GM12874 (cell line): ENCODE measurements at regions not wholly inside any gene's neighbourhood (a gene's known extent, or its start where the extent isn't known, plus 50 kb on each side); places are given as distances from the start of the nearest gene placed in this dataset.

ENCODE experiments used
- CTCF ChIP-seq: IDR thresholded peaks from 2 replicates; pipeline ENCODE4 v1.5.1; 2011; ENCODE audit warnings: low read depth, mild to moderate bottlenecking, control low read depth, low read length, moderate library complexity; ENCODE audit not compliant: insufficient read depth

DNA sequence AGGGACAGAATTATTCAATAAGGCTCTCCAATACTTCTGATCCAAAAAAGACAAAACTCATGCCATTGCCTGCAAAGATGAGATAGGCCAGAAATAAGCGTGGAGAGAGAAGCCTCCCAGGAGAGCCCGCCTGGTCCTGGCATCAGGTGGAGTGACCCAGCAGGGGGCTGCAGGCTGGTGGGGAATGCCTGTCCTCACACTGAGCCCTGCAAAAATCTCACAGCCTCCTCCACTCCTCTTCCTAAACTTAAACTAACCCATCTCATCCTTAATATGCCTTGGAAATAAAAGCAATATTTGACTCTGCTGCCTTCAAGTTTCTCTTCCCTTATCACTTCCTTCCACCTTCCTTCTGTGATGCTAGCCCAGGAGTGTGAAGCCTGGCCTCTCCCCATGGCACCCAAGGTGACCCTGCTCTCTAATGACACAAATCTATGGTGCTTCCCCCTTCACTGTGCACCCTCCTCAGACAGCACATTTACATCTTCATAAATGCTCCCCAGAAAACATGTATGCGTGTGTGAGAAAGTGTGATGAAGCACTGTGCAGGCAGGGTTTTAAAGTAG lies 218.4 kb downstream of the ANAPC1 start:
- no peak for TF ChIP-seq CTCF

GRCh38 chr2:111666160-111666559 lies 217.8 kb downstream of the ANAPC1 start:
- TF ChIP-seq CTCF: no peak

DNA sequence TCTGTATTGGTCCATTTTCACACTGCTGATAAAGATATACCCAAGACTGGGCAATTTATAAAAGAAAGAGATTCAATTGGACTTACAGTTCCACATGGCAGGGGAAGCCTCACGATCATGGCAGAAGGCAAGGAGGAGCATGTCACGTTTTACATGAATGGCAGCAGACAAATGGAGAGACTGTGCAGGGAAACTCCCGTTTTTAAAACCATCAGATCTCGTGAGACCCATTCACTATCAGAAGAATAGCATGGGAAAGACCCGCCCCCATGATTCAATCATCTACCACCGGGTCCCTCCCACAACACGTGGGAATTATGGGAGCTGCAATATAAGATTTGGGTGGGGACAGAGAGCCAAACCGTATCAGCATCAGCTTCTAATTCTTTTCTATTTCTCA lies 217.0 kb downstream of the ANAPC1 start:
- no peak for TF ChIP-seq CTCF

DNA sequence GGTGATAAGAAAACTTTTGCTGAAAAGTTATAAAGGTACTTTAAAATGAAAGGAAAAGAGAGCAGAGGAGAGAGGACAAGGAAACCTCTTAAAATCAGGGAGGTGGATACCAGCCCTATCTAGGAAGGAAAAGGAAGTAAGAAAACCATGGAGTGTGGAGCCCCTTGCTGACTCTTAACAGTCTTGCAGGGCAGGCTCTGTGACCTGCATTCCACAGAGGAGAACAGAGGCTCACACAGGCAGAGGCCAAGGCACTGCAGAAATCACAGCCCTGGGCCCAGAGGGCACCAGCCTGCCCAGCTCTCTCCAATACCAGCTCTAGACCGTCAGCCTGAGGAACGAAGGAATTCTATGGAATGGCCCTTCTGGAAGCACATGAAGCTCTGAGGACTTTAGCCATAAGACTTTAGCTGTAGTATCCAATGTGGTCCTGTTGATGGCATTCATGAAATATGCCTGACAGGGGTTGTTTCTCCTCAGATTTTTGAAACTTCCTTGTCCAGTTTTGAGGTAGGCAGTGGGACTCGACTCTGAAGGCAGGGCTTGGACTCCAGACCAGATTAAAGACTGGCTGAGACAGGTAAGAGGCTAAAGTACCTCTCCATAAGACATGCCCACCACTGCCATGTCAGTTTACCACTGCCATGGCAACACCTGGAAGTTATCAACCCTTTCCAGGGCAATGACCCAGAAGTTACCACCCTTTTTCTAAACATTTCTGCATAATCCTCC lies 216.3 kb downstream of the ANAPC1 start:
- TF ChIP-seq CTCF: no peak

DNA sequence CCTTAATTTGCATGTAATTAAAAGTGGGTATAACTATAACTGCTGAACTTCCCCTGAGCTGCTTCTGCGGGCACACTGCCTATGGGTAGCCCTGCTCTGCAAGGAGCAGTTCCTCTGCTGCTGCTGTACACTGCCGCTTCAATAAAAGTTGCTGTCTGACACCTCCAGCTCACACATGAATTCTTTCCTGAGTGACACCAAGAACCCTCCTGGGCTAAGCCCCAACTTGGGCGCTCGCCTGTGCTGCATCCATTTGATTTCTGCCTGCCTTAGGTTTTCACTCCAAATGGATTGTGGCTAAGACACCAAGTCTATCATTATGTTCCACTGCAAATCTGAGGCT lies 215.7 kb downstream of the ANAPC1 start:
- no peak for TF ChIP-seq CTCF

DNA sequence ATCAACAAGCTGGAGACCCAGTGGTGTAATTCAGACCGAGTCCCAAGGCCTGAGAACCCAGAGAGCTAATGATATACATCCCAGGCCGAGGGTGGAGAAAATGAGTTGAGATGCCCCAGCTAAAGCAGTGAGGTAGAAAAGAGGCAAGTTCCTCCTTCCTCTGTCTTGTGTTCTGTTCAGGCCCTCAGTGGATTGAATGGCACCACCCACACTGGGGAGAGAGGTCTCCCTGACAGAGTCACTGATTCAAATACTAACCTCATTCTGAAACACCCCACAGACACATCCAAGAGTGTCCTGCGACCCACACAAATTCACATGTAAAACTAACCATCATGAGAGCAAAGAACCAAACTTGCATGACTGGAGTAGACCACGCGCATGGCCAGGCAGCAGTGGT lies 215.3 kb downstream of the ANAPC1 start:
- TF ChIP-seq CTCF: no peak

GRCh38 chr2:111669928-111670695 lies 213.9 kb downstream of the ANAPC1 start:
- TF ChIP-seq CTCF: no peak
